ENCODE measurements at regions not wholly inside any gene's neighbourhood (a gene's known extent, or its start where the extent isn't known, plus 50 kb on each side); places are given as distances from the start of the nearest gene placed in this dataset.
A peak's percentile ranks its signal among the peaks of the same experiment; 100 is the strongest.

DNA sequence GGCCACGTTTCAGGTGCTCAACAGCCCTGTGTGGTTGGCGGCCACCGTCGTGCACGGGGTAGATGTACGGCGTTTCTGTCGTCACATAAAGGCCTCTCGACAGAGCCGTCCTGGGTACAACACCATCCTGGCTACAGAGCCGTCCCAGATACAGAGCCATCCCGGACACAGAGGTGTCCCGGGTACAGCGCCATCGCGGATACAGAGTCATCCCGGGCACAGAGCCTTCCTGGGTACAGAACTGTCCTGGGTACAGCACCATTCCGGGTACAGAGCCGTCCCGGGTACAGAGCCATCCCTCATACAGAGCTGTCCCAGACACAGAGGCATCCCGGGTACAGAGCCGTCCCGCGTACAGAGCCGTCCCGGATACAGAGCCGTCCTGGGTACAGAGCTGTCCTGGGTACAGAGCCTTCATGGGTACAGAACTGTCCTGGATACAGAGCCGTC is 222.7 kb upstream of the SOX1 start:
- no peaks in the 10 kb centered on the region for H3K4me1 ChIP-seq (replicated peaks)
- H3K27ac ChIP-seq = no peak overlapping the region
- H3K9me3 ChIP-seq (replicated peaks) = peaks cover 3% of the 10 kb centered on the region; the same call in 1 of the 2 replicates
- H3K27me3 ChIP-seq (replicated peaks) = peaks cover 31% of the 10 kb centered on the region
- DNase-seq (ENCODE audit: low read depth in 1 of 2, low spot score in 2 of 2) = no peak
- no peak overlapping the region for H3K4me3 ChIP-seq
- H3K36me3 ChIP-seq = no peaks in the 10 kb centered on the region

- DNase-seq (ENCODE audit: low read depth in 1 of 2, low spot score in 2 of 2) = no peak
- peaks cover 3% of the 10 kb centered on the region; the same call in 1 of the 2 replicates for H3K9me3 ChIP-seq (replicated peaks)
- H3K27me3 ChIP-seq (replicated peaks) = peaks cover 33% of the 10 kb centered on the region
Measured at GRCh38 chr13:111844682-111845081, 222.3 kb upstream of the SOX1 start.

GRCh38 chr13:111845621-111846351 is 221.2 kb upstream of the SOX1 start:
- Histone ChIP-seq H3K27me3 (replicated peaks) (peaks cover 33% of the 10 kb centered on the region), H3K4me3 (no peak overlapping the region), H3K4me1 (replicated peaks) (no peaks in the 10 kb centered on the region), H3K36me3 (no peaks in the 10 kb centered on the region), H3K27ac (no peak overlapping the region), H3K9me3 (replicated peaks) (peaks cover 3% of the 10 kb centered on the region; the same call in 1 of the 2 replicates)
- DNase-seq (ENCODE audit: low read depth in 1 of 2, low spot score in 2 of 2) = no peak

More at GRCh38 chr13:111844682-111845081, 222.3 kb upstream of the SOX1 start:
- no peaks in the 10 kb centered on the region for H3K4me1 ChIP-seq (replicated peaks)
- H3K36me3 ChIP-seq = no peaks in the 10 kb centered on the region
- H3K4me3 ChIP-seq = no peak overlapping the region
- no peak overlapping the region for H3K27ac ChIP-seq

- no peak for DNase-seq (ENCODE audit: low read depth in 1 of 2, low spot score in 2 of 2)
- H3K27ac ChIP-seq = no peak overlapping the region
- no peaks in the 10 kb centered on the region for H3K4me1 ChIP-seq (replicated peaks)
- H3K9me3 ChIP-seq (replicated peaks) = peaks cover 3% of the 10 kb centered on the region; the same call in 1 of the 2 replicates
- peaks cover 33% of the 10 kb centered on the region for H3K27me3 ChIP-seq (replicated peaks)
- no peaks in the 10 kb centered on the region for H3K36me3 ChIP-seq
- H3K4me3 ChIP-seq = no peak overlapping the region
Measured at GRCh38 chr13:111846391-111847159, 220.4 kb upstream of the SOX1 start.

GRCh38 chr13:111847964-111848363 is 219.0 kb upstream of the SOX1 start:
- Histone ChIP-seq H3K9me3 (replicated peaks) (peaks cover 3% of the 10 kb centered on the region; the same call in 1 of the 2 replicates), H3K4me3 (no peak overlapping the region), H3K27ac (no peak overlapping the region), H3K4me1 (replicated peaks) (no peaks in the 10 kb centered on the region), H3K27me3 (replicated peaks) (peaks cover 33% of the 10 kb centered on the region), H3K36me3 (no peaks in the 10 kb centered on the region)
- no peak for DNase-seq (ENCODE audit: low read depth in 1 of 2, low spot score in 2 of 2)

- DNase-seq (ENCODE audit: low read depth in 1 of 2, low spot score in 2 of 2) = no peak
- Histone ChIP-seq H3K36me3 (no peaks in the 10 kb centered on the region), H3K27me3 (replicated peaks) (peaks cover 42% of the 10 kb centered on the region), H3K4me3 (no peak overlapping the region), H3K27ac (no peak overlapping the region), H3K4me1 (replicated peaks) (no peaks in the 10 kb centered on the region), H3K9me3 (replicated peaks) (peaks cover 3% of the 10 kb centered on the region; the same call in 1 of the 2 replicates)
Measured at GRCh38 chr13:111850458-111850857, 216.5 kb upstream of the SOX1 start.

DNA sequence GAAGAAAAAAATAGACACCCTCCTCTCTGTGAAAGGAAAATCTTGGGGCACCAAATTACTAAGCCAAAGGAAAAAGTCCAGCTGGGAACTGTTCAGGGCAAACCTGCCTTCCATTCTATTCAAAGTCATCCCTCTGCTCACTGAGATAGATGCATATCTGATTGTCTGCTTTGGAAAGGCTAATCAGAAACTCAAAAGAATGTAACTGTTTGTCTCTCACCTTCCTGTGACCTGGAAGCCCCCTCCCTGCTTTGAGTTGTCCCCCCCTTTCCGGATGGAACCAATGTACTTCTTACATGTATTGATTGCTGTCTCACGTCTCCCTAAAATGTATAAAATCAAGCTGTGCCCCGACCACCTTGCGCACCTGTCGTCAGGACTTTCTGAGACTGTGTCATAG is 216.0 kb upstream of the SOX1 start:
- Histone ChIP-seq H3K27ac (no peak overlapping the region), H3K9me3 (replicated peaks) (0 out of 2 replicates have a peak, but pooled peaks cover 3% of the 10 kb centered on the region)

DNA sequence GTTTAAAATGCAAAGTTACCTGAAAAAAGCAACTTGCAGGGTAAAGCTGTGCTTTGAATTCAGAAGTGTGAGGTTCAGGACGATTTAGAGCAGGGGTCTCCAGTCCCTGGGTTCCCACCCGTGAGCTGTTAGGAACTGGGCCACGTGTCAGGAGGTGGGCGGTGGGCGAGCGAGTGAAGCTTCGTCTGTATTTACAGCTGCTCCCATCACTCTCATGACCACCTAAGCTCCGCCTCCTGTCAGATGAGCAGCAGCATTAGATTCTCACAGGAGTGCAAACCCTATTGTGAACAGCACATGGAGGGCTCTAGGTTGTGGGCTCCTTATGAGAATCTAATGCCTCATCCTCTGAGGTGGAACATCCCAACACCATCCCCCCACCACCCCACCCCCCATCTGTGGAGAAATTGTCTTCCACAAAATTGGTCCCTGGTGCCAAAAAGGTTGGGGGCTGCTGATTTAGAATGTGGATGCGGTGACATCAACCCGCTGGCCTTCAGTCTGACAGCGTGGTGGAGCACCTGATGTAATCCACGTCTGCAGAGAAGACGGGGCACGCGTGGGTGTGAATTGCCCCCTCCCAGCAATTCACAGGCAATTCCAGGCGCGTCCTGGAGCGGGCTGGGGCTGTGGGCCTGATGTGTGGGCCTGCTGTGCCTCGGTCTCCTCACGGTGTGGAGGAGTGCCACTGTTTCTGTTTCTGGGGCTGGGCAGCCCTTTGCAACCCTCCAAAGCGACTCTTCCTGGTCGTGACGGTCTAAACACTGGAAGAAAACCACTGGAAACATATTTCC is 214.0 kb upstream of the SOX1 start:
- DNase-seq (ENCODE audit: low read depth in 1 of 2, low spot score in 2 of 2) = no peak
- H3K27me3 ChIP-seq (replicated peaks) = peaks cover 36% of the 10 kb centered on the region
- H3K27ac ChIP-seq = no peak overlapping the region
- no peaks in the 10 kb centered on the region for H3K36me3 ChIP-seq
- no peak overlapping the region for H3K4me3 ChIP-seq
- no peaks in the 10 kb centered on the region for H3K9me3 ChIP-seq (replicated peaks)
- H3K4me1 ChIP-seq (replicated peaks) = no peaks in the 10 kb centered on the region

More for the DNA sequence above, 216.0 kb upstream of the SOX1 start:
- Histone ChIP-seq H3K4me1 (replicated peaks) (no peaks in the 10 kb centered on the region), H3K27me3 (replicated peaks) (peaks cover 38% of the 10 kb centered on the region), H3K36me3 (no peaks in the 10 kb centered on the region), H3K4me3 (no peak overlapping the region)
- no peak for DNase-seq (ENCODE audit: low read depth in 1 of 2, low spot score in 2 of 2)

- no peaks in the 10 kb centered on the region for H3K36me3 ChIP-seq
- H3K27me3 ChIP-seq (replicated peaks) = peaks cover 33% of the 10 kb centered on the region
- no peaks in the 10 kb centered on the region for H3K9me3 ChIP-seq (replicated peaks)
- peak in 1 of 2 experiments; percentile 15 for DNase-seq (ENCODE audit: low read depth in 1 of 2, low spot score in 2 of 2)
- no peak overlapping the region for H3K27ac ChIP-seq
- H3K4me1 ChIP-seq (replicated peaks) = no peaks in the 10 kb centered on the region
- H3K4me3 ChIP-seq = no peak overlapping the region
Measured at GRCh38 chr13:111853721-111854120, 213.2 kb upstream of the SOX1 start.

DNA sequence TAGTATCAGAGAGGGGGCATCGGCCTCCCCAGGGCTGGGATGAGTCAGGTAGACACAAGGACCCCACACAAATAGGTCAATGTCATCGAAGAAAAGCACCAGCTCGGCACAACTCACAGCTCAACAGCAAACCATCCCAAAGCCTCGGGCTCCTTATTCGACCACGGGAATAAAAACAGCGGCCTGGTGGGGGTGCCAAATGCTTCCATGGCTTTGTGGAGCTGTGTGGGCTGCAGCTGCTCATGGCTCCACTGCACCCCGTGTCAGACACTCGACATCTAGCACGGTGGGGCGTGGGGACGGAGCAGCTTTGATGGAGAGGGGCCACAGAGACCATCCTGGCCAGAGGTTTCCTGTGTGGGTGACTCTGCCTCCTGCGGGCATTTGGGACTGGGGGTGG is 212.5 kb upstream of the SOX1 start:
- no peaks in the 10 kb centered on the region for H3K36me3 ChIP-seq
- no peak overlapping the region for H3K4me3 ChIP-seq
- H3K9me3 ChIP-seq (replicated peaks) = no peaks in the 10 kb centered on the region
- H3K4me1 ChIP-seq (replicated peaks) = no peaks in the 10 kb centered on the region
- DNase-seq (ENCODE audit: low read depth in 1 of 2, low spot score in 2 of 2) = no peak
- no peak overlapping the region for H3K27ac ChIP-seq
- peaks cover 30% of the 10 kb centered on the region for H3K27me3 ChIP-seq (replicated peaks)

- Histone ChIP-seq H3K36me3 (no peaks in the 10 kb centered on the region), H3K4me1 (replicated peaks) (no peaks in the 10 kb centered on the region), H3K27ac (no peak overlapping the region), H3K4me3 (no peak overlapping the region), H3K27me3 (replicated peaks) (peaks cover 28% of the 10 kb centered on the region), H3K9me3 (replicated peaks) (no peaks in the 10 kb centered on the region)
- DNase-seq (ENCODE audit: low read depth in 1 of 2, low spot score in 2 of 2) = no peak
Measured at GRCh38 chr13:111855191-111855590, 211.8 kb upstream of the SOX1 start.

DNA sequence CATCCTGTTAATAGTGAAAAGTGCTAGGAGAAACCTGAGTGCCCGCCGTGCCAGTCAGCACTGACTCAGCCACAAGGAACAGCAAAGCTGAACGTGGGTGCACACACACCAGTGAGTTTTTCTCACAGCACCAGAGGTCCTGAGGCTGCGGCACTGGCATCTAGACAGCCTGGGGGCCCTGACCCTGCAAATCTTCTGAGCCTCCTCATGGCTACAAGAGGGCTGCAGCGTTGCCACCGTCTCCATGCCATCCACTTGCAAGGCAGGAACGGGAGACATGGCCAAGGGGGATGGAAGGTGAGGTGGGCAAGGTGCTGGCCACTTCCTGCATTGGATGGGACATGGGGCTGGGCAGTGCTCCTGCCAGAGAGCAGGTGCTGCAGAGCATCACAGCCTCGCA is 211.2 kb upstream of the SOX1 start:
- Histone ChIP-seq H3K27me3 (replicated peaks) (peaks cover 28% of the 10 kb centered on the region), H3K9me3 (replicated peaks) (no peaks in the 10 kb centered on the region), H3K36me3 (no peaks in the 10 kb centered on the region), H3K27ac (no peak overlapping the region), H3K4me1 (replicated peaks) (no peaks in the 10 kb centered on the region), H3K4me3 (no peak overlapping the region)
- DNase-seq (ENCODE audit: low read depth in 1 of 2, low spot score in 2 of 2) = no peak

GRCh38 chr13:111856571-111856970 is 210.4 kb upstream of the SOX1 start:
- H3K9me3 ChIP-seq (replicated peaks) = no peaks in the 10 kb centered on the region; the same call in 1 of the 2 replicates

More at GRCh38 chr13:111856571-111856970, 210.4 kb upstream of the SOX1 start:
- Histone ChIP-seq H3K27me3 (replicated peaks) (peaks cover 30% of the 10 kb centered on the region), H3K36me3 (no peaks in the 10 kb centered on the region), H3K4me3 (no peak overlapping the region), H3K4me1 (replicated peaks) (no peaks in the 10 kb centered on the region), H3K27ac (no peak overlapping the region)
- no peak for DNase-seq (ENCODE audit: low read depth in 1 of 2, low spot score in 2 of 2)

Data from SJSA1 (cell line).